HUES6 (cell line): ENCODE measurements at regions not wholly inside any gene's neighbourhood (a gene's known extent, or its start where the extent isn't known, plus 50 kb on each side); places are given as distances from the start of the nearest gene placed in this dataset.

Source experiments
- H3K27ac ChIP-seq: 2 replicates; pipeline ENCODE4 v1.7.0; 2013; ENCODE audit warnings: low read depth, mild to moderate bottlenecking, low read length, inconsistent platforms
- H3K27me3 ChIP-seq: 2 replicates; pipeline ENCODE4 v1.6.1; 2013; ENCODE audit warnings: low read length; ENCODE audit not compliant: control insufficient read depth, insufficient read depth
- H3K36me3 ChIP-seq: 2 replicates; pipeline ENCODE4 v1.6.1; 2013; ENCODE audit warnings: low read length; ENCODE audit not compliant: control insufficient read depth, insufficient read depth
- H3K4me1 ChIP-seq: 2 replicates; pipeline ENCODE4 v1.6.1; 2013; ENCODE audit warnings: low read length; ENCODE audit not compliant: control insufficient read depth, insufficient read depth
- H3K4me3 ChIP-seq: 2 replicates; pipeline ENCODE4 v1.5.1; 2013; ENCODE audit warnings: low read depth, low read length
- H3K9ac ChIP-seq: one replicate; pipeline ENCODE4 v1.6.1; 2013; ENCODE audit warnings: mild to moderate bottlenecking, low read length
- H3K9me3 ChIP-seq: 2 replicates; pipeline ENCODE4 v1.6.1; 2013; ENCODE audit warnings: low read depth, low read length; ENCODE audit not compliant: control insufficient read depth, insufficient read depth

- Histone ChIP-seq H3K9me3 (no peaks in the 10 kb centered on the region), H3K27me3 (no peaks in the 10 kb centered on the region), H3K9ac (no peak overlapping the region), H3K36me3 (no peaks in the 10 kb centered on the region), H3K27ac (no peak overlapping the region), H3K4me1 (no peaks in the 10 kb centered on the region), H3K4me3 (no peak overlapping the region)
These were observed 272.9 kb upstream of the BCHE start for GRCh38 chr3:166110102-166110501.

DNA sequence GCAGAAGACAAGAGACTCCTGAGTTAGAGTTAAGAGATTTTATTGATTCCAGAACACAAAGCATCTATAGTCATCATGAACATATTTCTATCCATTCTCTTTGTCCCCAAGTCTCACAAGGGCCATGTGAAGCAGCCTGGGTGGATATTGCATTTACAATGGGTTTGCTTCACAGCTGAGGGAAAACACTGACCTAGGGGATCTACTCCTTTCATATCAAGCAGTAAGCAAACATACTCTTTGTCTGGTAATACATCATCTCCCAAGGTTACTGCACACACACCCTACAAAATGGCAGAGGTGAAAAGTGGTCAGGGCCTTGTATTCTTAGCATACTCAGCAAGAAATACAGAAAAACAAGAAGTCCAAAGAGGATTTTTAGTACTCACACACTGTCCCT lies 267.7 kb upstream of the BCHE start:
- Histone ChIP-seq H3K9me3 (no peaks in the 10 kb centered on the region), H3K9ac (no peak overlapping the region), H3K27me3 (no peaks in the 10 kb centered on the region)

GRCh38 chr3:166100730-166101129 lies 263.5 kb upstream of the BCHE start:
- H3K27me3 ChIP-seq = no peaks in the 10 kb centered on the region
- no peaks in the 10 kb centered on the region for H3K36me3 ChIP-seq
- H3K27ac ChIP-seq = no peak overlapping the region
- H3K4me3 ChIP-seq = no peak overlapping the region
- H3K9me3 ChIP-seq = no peaks in the 10 kb centered on the region
- no peak overlapping the region for H3K9ac ChIP-seq
- no peaks in the 10 kb centered on the region for H3K4me1 ChIP-seq

More for the DNA sequence above, 267.7 kb upstream of the BCHE start:
- H3K4me3 ChIP-seq = no peak overlapping the region
- no peaks in the 10 kb centered on the region for H3K4me1 ChIP-seq
- no peaks in the 10 kb centered on the region for H3K36me3 ChIP-seq
- no peak overlapping the region for H3K27ac ChIP-seq

DNA sequence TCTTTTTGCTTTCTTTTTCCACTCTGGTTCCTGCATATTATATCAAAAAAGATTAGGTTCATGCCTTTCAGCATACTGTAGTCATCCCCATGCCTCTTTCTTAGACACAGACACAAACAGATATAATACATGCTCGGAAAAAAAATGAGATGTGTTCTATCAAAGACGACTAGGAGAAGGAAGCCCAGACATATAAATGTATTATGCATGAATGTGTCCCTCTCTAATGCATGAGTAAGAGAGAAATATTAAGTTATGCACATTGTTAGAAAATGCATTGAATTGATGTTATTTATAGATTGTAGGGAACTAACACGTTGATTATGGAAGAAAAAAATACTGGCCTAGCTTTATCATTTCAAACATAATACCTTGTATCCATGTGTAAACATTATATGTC lies 252.4 kb upstream of the BCHE start:
- Histone ChIP-seq H3K27me3 (no peaks in the 10 kb centered on the region), H3K9me3 (no peaks in the 10 kb centered on the region), H3K27ac (no peak overlapping the region), H3K4me3 (no peak overlapping the region), H3K9ac (no peak overlapping the region), H3K4me1 (no peaks in the 10 kb centered on the region), H3K36me3 (no peaks in the 10 kb centered on the region)

GRCh38 chr3:166085164-166085856 lies 248.1 kb upstream of the BCHE start:
- Histone ChIP-seq H3K9ac (no peak overlapping the region), H3K9me3 (no peaks in the 10 kb centered on the region), H3K4me1 (no peaks in the 10 kb centered on the region), H3K27ac (no peak overlapping the region), H3K4me3 (no peak overlapping the region), H3K36me3 (no peaks in the 10 kb centered on the region), H3K27me3 (no peaks in the 10 kb centered on the region)

DNA sequence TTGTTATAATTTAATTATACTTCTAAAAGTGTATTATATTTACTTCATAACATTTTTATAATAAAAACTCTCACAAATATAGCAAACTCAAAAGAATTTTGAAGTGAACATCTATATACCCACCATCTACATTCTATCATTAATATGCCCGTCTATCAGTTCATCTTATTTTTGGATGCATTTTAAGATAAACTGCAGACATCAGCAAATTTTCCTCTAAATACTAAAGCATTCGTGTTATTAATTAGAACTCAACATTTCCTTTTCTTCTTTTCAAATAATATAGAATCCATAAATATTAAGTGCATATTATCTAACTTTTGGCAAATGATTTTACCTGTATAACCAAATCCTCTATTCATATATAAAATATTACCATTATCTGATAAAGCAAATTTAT lies 242.9 kb upstream of the BCHE start:
- no peaks in the 10 kb centered on the region for H3K27me3 ChIP-seq

GRCh38 chr3:166071831-166072230 lies 234.6 kb upstream of the BCHE start:
- Histone ChIP-seq H3K9ac (no peak overlapping the region), H3K4me1 (no peaks in the 10 kb centered on the region), H3K27me3 (no peaks in the 10 kb centered on the region), H3K27ac (no peak overlapping the region), H3K4me3 (no peak overlapping the region), H3K9me3 (peaks cover 6% of the 10 kb centered on the region), H3K36me3 (no peaks in the 10 kb centered on the region)

More for the DNA sequence above, 242.9 kb upstream of the BCHE start:
- no peak overlapping the region for H3K9ac ChIP-seq
- H3K4me3 ChIP-seq = no peak overlapping the region
- H3K4me1 ChIP-seq = no peaks in the 10 kb centered on the region
- no peak overlapping the region for H3K27ac ChIP-seq
- H3K36me3 ChIP-seq = no peaks in the 10 kb centered on the region
- no peaks in the 10 kb centered on the region for H3K9me3 ChIP-seq

DNA sequence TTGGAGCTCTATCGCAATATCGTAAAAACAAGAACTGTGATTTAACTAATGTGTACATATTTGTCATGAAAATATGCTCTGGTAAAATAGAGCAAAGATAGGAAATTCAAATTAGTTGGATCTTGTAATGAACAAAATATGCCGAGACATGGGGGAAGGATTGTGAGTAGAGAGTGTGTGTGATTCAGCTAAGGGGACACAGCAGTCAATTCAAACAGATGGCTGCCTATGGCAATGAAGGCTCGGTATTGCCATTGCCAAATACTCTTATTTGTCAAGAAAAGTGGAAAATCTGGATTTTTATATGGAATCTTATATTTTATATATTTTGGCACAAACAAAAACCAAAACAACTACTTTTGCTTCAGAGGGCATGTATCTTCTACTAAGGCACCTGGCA lies 227.3 kb upstream of the BCHE start:
- Histone ChIP-seq H3K27ac (no peak overlapping the region), H3K36me3 (no peaks in the 10 kb centered on the region), H3K4me3 (no peak overlapping the region), H3K4me1 (peaks cover 9% of the 10 kb centered on the region), H3K9me3 (no peaks in the 10 kb centered on the region), H3K9ac (no peak overlapping the region), H3K27me3 (no peaks in the 10 kb centered on the region)

- no peak overlapping the region for H3K4me3 ChIP-seq
- no peaks in the 10 kb centered on the region for H3K9me3 ChIP-seq
- no peak overlapping the region for H3K9ac ChIP-seq
- H3K27me3 ChIP-seq = no peaks in the 10 kb centered on the region
- no peak overlapping the region for H3K27ac ChIP-seq
- peaks cover 9% of the 10 kb centered on the region for H3K4me1 ChIP-seq
- H3K36me3 ChIP-seq = no peaks in the 10 kb centered on the region
These were observed 223.7 kb upstream of the BCHE start for GRCh38 chr3:166060789-166061479.

DNA sequence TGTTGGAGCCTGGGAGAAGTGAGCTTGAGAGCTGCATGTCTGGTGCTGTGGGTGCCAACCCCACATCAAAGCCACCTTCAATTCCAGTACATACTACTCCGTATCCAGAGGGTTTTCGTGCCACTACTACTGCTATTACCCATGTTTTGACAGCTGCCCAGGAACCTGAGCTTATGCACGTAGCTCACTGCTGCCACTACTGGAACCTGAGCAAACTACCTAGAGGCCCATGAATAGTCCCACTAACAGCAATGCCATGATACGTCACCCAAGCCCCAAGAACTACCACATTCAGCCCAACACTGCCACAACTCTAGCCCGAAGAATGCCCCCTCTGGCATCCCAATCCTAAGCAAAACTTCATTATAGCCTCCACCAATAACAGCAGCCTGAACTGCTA lies 215.2 kb upstream of the BCHE start:
- no peaks in the 10 kb centered on the region for H3K27me3 ChIP-seq
- no peaks in the 10 kb centered on the region for H3K4me1 ChIP-seq
- no peak overlapping the region for H3K9ac ChIP-seq
- no peak overlapping the region for H3K27ac ChIP-seq
- H3K4me3 ChIP-seq = no peak overlapping the region
- no peaks in the 10 kb centered on the region for H3K9me3 ChIP-seq
- H3K36me3 ChIP-seq = no peaks in the 10 kb centered on the region

DNA sequence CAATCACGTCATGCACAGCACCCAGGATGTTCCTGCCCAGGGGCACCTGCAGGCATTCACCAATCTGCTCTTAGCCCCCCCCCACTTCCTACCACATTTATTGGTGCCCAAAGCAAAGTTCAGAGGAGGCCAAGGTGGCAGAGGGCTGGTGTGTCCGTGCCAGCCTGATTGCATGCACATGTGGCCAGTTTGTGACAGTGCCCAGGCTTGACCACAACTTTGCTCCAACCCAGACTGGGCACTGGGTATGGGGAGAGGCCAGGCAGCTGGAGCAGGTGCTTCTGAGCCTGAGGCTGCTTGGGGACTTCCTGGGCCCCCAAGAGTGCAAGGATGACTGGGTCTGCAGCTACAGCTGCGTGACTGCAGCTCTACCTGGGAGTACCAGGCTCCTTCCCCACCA lies 192.3 kb upstream of the BCHE start:
- Histone ChIP-seq H3K27ac (no peak overlapping the region), H3K27me3 (no peaks in the 10 kb centered on the region), H3K9ac (no peak overlapping the region), H3K4me1 (no peaks in the 10 kb centered on the region), H3K36me3 (no peaks in the 10 kb centered on the region), H3K4me3 (no peak overlapping the region), H3K9me3 (peaks cover 20% of the 10 kb centered on the region)
